Heart left ventricle (tissue), 16 donors: ENCODE measurements at regions not wholly inside any gene's neighbourhood (a gene's known extent, or its start where the extent isn't known, plus 50 kb on each side); places are given as distances from the start of the nearest gene placed in this dataset.

ENCODE experiments used
- ATAC-seq, 4 donors: fragments of 200-7000 bp; cut with Tn5 transposase; one replicate each; pipeline ENCODE4 v1.9.1; 2020 to 2022; ENCODE audit warnings: moderate library complexity in 4 of 4, mild to moderate bottlenecking in 3 of 4, moderate number of reproducible peaks in 1 of 4
- DNase-seq, 5 donors: peaks; one replicate each; pipeline ENCODE4 v3.0.0-alpha.2; 2020
- H3K27ac ChIP-seq, 12 donors: fragments of 200-600 bp; sonication (generic) in 4 of 12; one replicate each; pipeline versions ENCODE4 v1.5.0 to v1.8.0; 2016 to 2022; ENCODE audit warnings: mild to moderate bottlenecking in 2 of 12
- H3K27me3 ChIP-seq, 9 donors: fragments of 200-600 bp; sonication (generic) in 2 of 9; one replicate each; pipeline versions ENCODE4 v1.5.1 to v1.8.0; 2016 to 2022; ENCODE audit warnings: mild to moderate bottlenecking in 3 of 9
- H3K36me3 ChIP-seq, 9 donors: fragments of 200-600 bp; sonication (generic) in 2 of 9; one replicate each; pipeline versions ENCODE4 v1.5.0 to v1.8.0; 2018 to 2022; ENCODE audit warnings: mild to moderate bottlenecking in 2 of 9
- H3K4me1 ChIP-seq, 12 donors: fragments of 200-600 bp; sonication (generic) in 4 of 12; one replicate each; pipeline versions ENCODE4 v1.5.0 to v1.8.0; 2016 to 2022; ENCODE audit warnings: mild to moderate bottlenecking in 3 of 12
- H3K4me3 ChIP-seq, 12 donors: fragments of 200-600 bp; sonication (generic) in 4 of 12; one replicate each; pipeline versions ENCODE4 v1.5.0 to v1.8.0; 2017 to 2022; ENCODE audit warnings: mild to moderate bottlenecking in 9 of 12, moderate library complexity in 4 of 12
- H3K9me3 ChIP-seq, 12 donors: fragments of 200-600 bp; sonication (generic) in 4 of 12; one replicate each; pipeline versions ENCODE4 v1.5.0 to v1.8.0; 2016 to 2022; ENCODE audit warnings: mild to moderate bottlenecking in 1 of 12
- CTCF ChIP-seq, 12 donors: fragments of 200-600 bp; sonication (generic) in 4 of 12; IDR thresholded peaks; one replicate each; pipeline versions ENCODE4 v1.5.0 to v1.8.0; 2018 to 2022; ENCODE audit warnings: antibody characterized with exemption in 12 of 12, mild to moderate bottlenecking in 5 of 12
- POLR2A ChIP-seq, 2 donors: fragments of 450-650 bp; IDR thresholded peaks; one replicate each; pipeline ENCODE4 v1.6.1; 2017; ENCODE audit warnings: antibody characterized with exemption in 2 of 2, mild to moderate bottlenecking in 2 of 2, moderate library complexity in 2 of 2
- WGBS, 4 donors: extraction: QIAGEN DNeasy Blood & Tissue Kit in 2 of 4; methylation state at CpG; one replicate each; pipeline versions ENCODE4 v1.1.5 to v1.1.7; 2013 to 2018; 5-methylcytosine and 5-hydroxymethylcytosine counted together
- intact Hi-C, 10 donors: fragments of 100-400 bp; cut with DNase I; formaldehyde crosslinking; loops; one replicate each; pipeline versions ENCODE4 v1.11.1 to v1.14.2; 2022
- donor health status: ischemic (EF 13 %, LVEDD 7.1; RV severe dilation, severe dysfunction).
- donor health status: healthy with polysubstance abuse.
- donor health status: DM: no; HTN: yes; CAD: no.
- donor health status: DM: no; HTN: no; CAD: no.
- donor health status: ischemic (EF 25% LVEDD 6.9; RV normal size, moderate dysfunction).
- donor health status: ischemic (EF 25% LVEDD 5.7; RV mildly dilated, moderate dysfunction).
- donor health status: healthy.
- donor health status: DM: yes; HTN: yes; CAD: no.
- donor health status: ischemic (EF 35%, LVEDD 5.7; RV mildly dilated, moderate dysfunction).
- donor health status: nonischemic (EF 11% LVEDD 7.7; RV severe dilation, severe dysfunction).
- donor health status: DM: yes; HTN: yes; CAD: no.
- donor health status: PGD.
- donor health status: ischemic (EF 29% LVEDD 5.4; RV normal size, mild dysfunction).
- donor health status: nonischemic (EF 23%, LVEDD 6.1; RV moderate dilation, normal function).

GRCh38 chr2:219916726-219917440 is 289.5 kb downstream of the SLC4A3 start:
- Histone ChIP-seq H3K4me3 (no peak overlapping the region), H3K27ac (no peak overlapping the region), H3K4me1 (peaks cover 0 to 9% (median 1%) of the 10 kb centered on the region in 12 donors), H3K36me3 (no peaks in the 10 kb centered on the region), H3K9me3 (no peaks in the 10 kb centered on the region), H3K27me3 (no peaks in the 10 kb centered on the region)
- no peak for DNase-seq
- ATAC-seq, result no peak
- WGBS, 4 donors, result 65 to 69% (median 66%) methylated on average over 3 of the region's 3 CpGs
- TF ChIP-seq CTCF (IDR thresholded peaks at IDR 0.05) (no peak), POLR2A (IDR thresholded peaks at IDR 0.05) (no peak)
- intact Hi-C loops, result no loop called here

- Histone ChIP-seq H3K27me3 (no peaks in the 10 kb centered on the region), H3K36me3 (no peaks in the 10 kb centered on the region), H3K4me1 (no peaks in the 10 kb centered on the region), H3K4me3 (no peak overlapping the region), H3K9me3 (no peaks in the 10 kb centered on the region), H3K27ac (no peak overlapping the region)
- WGBS, 4 donors, result 45 to 62% (median 55%) methylated on average over 3 of the region's 3 CpGs
- DNase-seq (no peak), ATAC-seq (no peak)
- TF ChIP-seq CTCF (IDR thresholded peaks at IDR 0.05) (no peak), POLR2A (IDR thresholded peaks at IDR 0.05) (no peak)
- intact Hi-C loops, result no loop called here
Observed at GRCh38 chr2:219918254-219918653, 290.8 kb downstream of the SLC4A3 start.

GRCh38 chr2:219918944-219919343 is 291.5 kb downstream of the SLC4A3 start:
- no peak overlapping the region for H3K27ac ChIP-seq
- no peak for ATAC-seq
- no peak for DNase-seq
- 90 to 95% (median 91%) methylated on average over 4 of the region's 4 CpGs for WGBS, 4 donors
- H3K9me3 ChIP-seq, result no peaks in the 10 kb centered on the region
- no peaks in the 10 kb centered on the region for H3K27me3 ChIP-seq
- no peak overlapping the region for H3K4me3 ChIP-seq
- H3K36me3 ChIP-seq, result no peaks in the 10 kb centered on the region
- TF ChIP-seq POLR2A (IDR thresholded peaks at IDR 0.05) (no peak), CTCF (IDR thresholded peaks at IDR 0.05) (no peak)
- intact Hi-C loops, result no loop called here
- H3K4me1 ChIP-seq, result no peaks in the 10 kb centered on the region

GRCh38 chr2:219919506-219919905 is 292.1 kb downstream of the SLC4A3 start:
- Histone ChIP-seq H3K4me1 (no peaks in the 10 kb centered on the region), H3K9me3 (no peaks in the 10 kb centered on the region), H3K27me3 (no peaks in the 10 kb centered on the region), H3K36me3 (no peaks in the 10 kb centered on the region), H3K27ac (no peak overlapping the region), H3K4me3 (no peak overlapping the region)
- 82 to 94% (median 92%) methylated on average over 4 of the region's 4 CpGs for WGBS, 4 donors
- intact Hi-C loops, result no loop called here
- DNase-seq (no peak), ATAC-seq (no peak)
- no peak for TF ChIP-seq POLR2A (IDR thresholded peaks at IDR 0.05)
- no peak for TF ChIP-seq CTCF (IDR thresholded peaks at IDR 0.05)
